KMS-11 (cell line): ENCODE measurements at regions not wholly inside any gene's neighbourhood (a gene's known extent, or its start where the extent isn't known, plus 50 kb on each side); places are given as distances from the start of the nearest gene placed in this dataset.

Experiments used
- H2AFZ ChIP-seq: fragments of 200-600 bp; sonication (generic); 2 replicates; pipeline ENCODE4 v1.6.1; 2016; ENCODE audit warnings: antibody characterized with exemption, mixed run types, low read depth
- H3K27ac ChIP-seq: fragments of 200-600 bp; sonication (generic); 2 replicates; pipeline ENCODE4 v1.6.1; 2016; ENCODE audit warnings: mild to moderate bottlenecking, mixed run types
- H3K27me3 ChIP-seq: fragments of 200-600 bp; sonication (generic); 2 replicates; pipeline ENCODE4 v1.6.1; 2017; ENCODE audit warnings: mild to moderate bottlenecking, low read depth, mixed run types, moderate library complexity; ENCODE audit not compliant: insufficient read depth
- H3K36me3 ChIP-seq: fragments of 200-600 bp; sonication (generic); 2 replicates; pipeline ENCODE4 v1.6.1; 2017; ENCODE audit warnings: mild to moderate bottlenecking, mixed run types; ENCODE audit not compliant: insufficient read depth
- H3K4me1 ChIP-seq: fragments of 200-600 bp; sonication (generic); 2 replicates; pipeline ENCODE4 v1.6.1; 2016; ENCODE audit warnings: mild to moderate bottlenecking, low read depth, mixed run types; ENCODE audit not compliant: poor library complexity, severe bottlenecking
- H3K4me2 ChIP-seq: fragments of 200-600 bp; sonication (generic); 2 replicates; pipeline ENCODE4 v1.7.0; 2016; ENCODE audit warnings: mild to moderate bottlenecking, mixed run types
- H3K4me3 ChIP-seq: fragments of 200-600 bp; sonication (generic); IDR thresholded peaks from 2 replicates; pipeline ENCODE4 v1.6.1; 2017; ENCODE audit warnings: low read depth, low read length, mixed read lengths; ENCODE audit not compliant: insufficient read depth
- H3K79me2 ChIP-seq: fragments of 200-600 bp; sonication (generic); 2 replicates; pipeline ENCODE4 v1.6.1; 2016; ENCODE audit warnings: low read depth, mixed run types; ENCODE audit not compliant: insufficient read depth
- H3K9ac ChIP-seq: fragments of 200-600 bp; sonication (generic); 2 replicates; pipeline ENCODE4 v1.6.1; 2016; ENCODE audit warnings: mild to moderate bottlenecking, mixed run types
- H4K20me1 ChIP-seq: fragments of 200-600 bp; sonication (generic); 2 replicates; pipeline ENCODE4 v1.6.1; 2016; ENCODE audit warnings: mild to moderate bottlenecking, mixed run types; ENCODE audit not compliant: insufficient read depth
- CTCF ChIP-seq: fragments of 200-600 bp; sonication (generic); conservative IDR thresholded peaks from 2 replicates; pipeline ENCODE4 v1.6.1; 2017; ENCODE audit warnings: low read depth, mild to moderate bottlenecking, antibody characterized with exemption, low read length, moderate library complexity, mixed read lengths

GRCh38 chr3:634511-634910 lies 437.9 kb downstream of the CHL1 start:
- no peaks in the 10 kb centered on the region for H3K27me3 ChIP-seq
- no peaks in the 10 kb centered on the region for H3K36me3 ChIP-seq
- no peak overlapping the region for H3K4me2 ChIP-seq
- no peaks in the 10 kb centered on the region for H4K20me1 ChIP-seq
- no peaks in the 10 kb centered on the region for H3K4me1 ChIP-seq
- no peak overlapping the region for H3K4me3 ChIP-seq
- H3K79me2 ChIP-seq, result no peaks in the 10 kb centered on the region
- no peak overlapping the region for H3K9ac ChIP-seq
- TF ChIP-seq CTCF, result no peak
- H3K27ac ChIP-seq, result no peak overlapping the region
- no peak overlapping the region for H2AFZ ChIP-seq

- H3K9ac ChIP-seq, result no peak overlapping the region
- no peak overlapping the region for H3K4me2 ChIP-seq
- no peak overlapping the region for H3K4me3 ChIP-seq
- no peaks in the 10 kb centered on the region for H3K36me3 ChIP-seq
- H2AFZ ChIP-seq, result no peak overlapping the region
- no peak overlapping the region for H3K27ac ChIP-seq
- H3K79me2 ChIP-seq, result no peaks in the 10 kb centered on the region
- no peaks in the 10 kb centered on the region for H4K20me1 ChIP-seq
- H3K4me1 ChIP-seq, result no peaks in the 10 kb centered on the region
- no peaks in the 10 kb centered on the region for H3K27me3 ChIP-seq
- TF ChIP-seq CTCF, result no peak
These were observed 438.8 kb downstream of the CHL1 start for GRCh38 chr3:635393-635792.

GRCh38 chr3:643376-643775 lies 446.8 kb downstream of the CHL1 start:
- Histone ChIP-seq H3K36me3 (no peaks in the 10 kb centered on the region), H3K9ac (no peak overlapping the region), H2AFZ (no peak overlapping the region), H3K4me3 (no peak overlapping the region), H3K79me2 (no peaks in the 10 kb centered on the region), H4K20me1 (no peaks in the 10 kb centered on the region), H3K4me2 (no peak overlapping the region), H3K27ac (no peak overlapping the region), H3K27me3 (no peaks in the 10 kb centered on the region), H3K4me1 (no peaks in the 10 kb centered on the region)
- TF ChIP-seq CTCF, result no peak

GRCh38 chr3:655824-656223 lies 437.0 kb upstream of the CNTN6 start:
- Histone ChIP-seq H4K20me1 (no peaks in the 10 kb centered on the region), H2AFZ (no peak overlapping the region), H3K9ac (no peak overlapping the region), H3K79me2 (no peaks in the 10 kb centered on the region), H3K27me3 (no peaks in the 10 kb centered on the region), H3K4me2 (no peak overlapping the region), H3K4me1 (no peaks in the 10 kb centered on the region), H3K36me3 (no peaks in the 10 kb centered on the region), H3K27ac (no peak overlapping the region), H3K4me3 (no peak overlapping the region)
- TF ChIP-seq CTCF, result no peak

GRCh38 chr3:661356-661755 lies 431.5 kb upstream of the CNTN6 start:
- Histone ChIP-seq H3K27ac (no peak overlapping the region), H4K20me1 (no peaks in the 10 kb centered on the region), H3K9ac (no peak overlapping the region), H3K4me3 (no peak overlapping the region), H2AFZ (no peak overlapping the region), H3K36me3 (no peaks in the 10 kb centered on the region), H3K79me2 (no peaks in the 10 kb centered on the region), H3K4me1 (no peaks in the 10 kb centered on the region), H3K4me2 (no peak overlapping the region), H3K27me3 (no peaks in the 10 kb centered on the region)
- TF ChIP-seq CTCF, result no peak
